GM12891 (cell line): ENCODE measurements at regions not wholly inside any gene's neighbourhood (a gene's known extent, or its start where the extent isn't known, plus 50 kb on each side); places are given as distances from the start of the nearest gene placed in this dataset.

Experiments used
- PAX5 ChIP-seq: IDR thresholded peaks from 2 replicates; pipeline ENCODE4 v1.6.1; 2011; ENCODE audit warnings: low read length, moderate library complexity, mild to moderate bottlenecking; ENCODE audit not compliant: insufficient read depth, severe bottlenecking
- POLR2A ChIP-seq: IDR thresholded peaks from 2 replicates; pipeline ENCODE4 v1.6.1; 2011; ENCODE audit warnings: low read depth, low read length, control low read depth
- TAF1 ChIP-seq: IDR thresholded peaks from 2 replicates; pipeline ENCODE4 v1.6.1; 2011; ENCODE audit warnings: low read depth, low read length, control low read depth

DNA sequence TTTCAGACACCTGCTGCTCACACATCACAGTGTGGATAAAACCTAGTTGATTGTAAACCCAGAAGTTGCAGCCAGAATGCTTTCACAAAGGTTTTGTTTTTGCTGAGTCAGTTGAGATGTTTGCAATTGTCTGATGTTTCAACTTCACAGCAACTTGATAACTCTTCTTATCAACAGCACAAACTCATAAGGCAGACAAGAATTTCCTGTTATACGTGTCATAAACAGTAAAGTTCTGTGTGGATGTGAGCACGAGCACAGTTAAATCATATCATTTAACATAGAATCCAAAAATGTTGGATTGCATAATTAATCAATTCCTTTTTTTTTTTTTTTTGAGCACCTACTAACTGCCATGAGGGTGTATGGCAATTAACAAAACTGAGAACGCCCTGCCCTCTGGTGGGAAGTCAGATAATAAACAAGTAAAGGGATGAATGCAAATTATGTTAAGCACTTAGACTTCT lies 512.2 kb downstream of the PDHA2 start:
- TF ChIP-seq TAF1 = no peak
- no peak for TF ChIP-seq POLR2A
- no peak for TF ChIP-seq PAX5
